Left lobe of liver (tissue), 2 donors: ENCODE measurements at regions not wholly inside any gene's neighbourhood (a gene's known extent, or its start where the extent isn't known, plus 50 kb on each side); places are given as distances from the start of the nearest gene placed in this dataset.
"Not testable (repeated sequence)": the region's sequence is repeated elsewhere in the genome, so short reads cannot be mapped to it uniquely, and the experiment has no call there.

Experiments
- ATAC-seq: fragments of 200-7000 bp; cut with Tn5 transposase; one replicate; pipeline ENCODE4 v1.9.1; 2020; ENCODE audit warnings: mild to moderate bottlenecking, moderate library complexity
- DNase-seq: peaks from one replicate; pipeline ENCODE4 v3.0.0-alpha.2; 2020; ENCODE audit warnings: low spot score
- donor health status: DM: no; HTN: no; CAD: no; lungs with moderate emphysema.
- donor health status: DM: no; HTN: yes; CAD: no.

DNA sequence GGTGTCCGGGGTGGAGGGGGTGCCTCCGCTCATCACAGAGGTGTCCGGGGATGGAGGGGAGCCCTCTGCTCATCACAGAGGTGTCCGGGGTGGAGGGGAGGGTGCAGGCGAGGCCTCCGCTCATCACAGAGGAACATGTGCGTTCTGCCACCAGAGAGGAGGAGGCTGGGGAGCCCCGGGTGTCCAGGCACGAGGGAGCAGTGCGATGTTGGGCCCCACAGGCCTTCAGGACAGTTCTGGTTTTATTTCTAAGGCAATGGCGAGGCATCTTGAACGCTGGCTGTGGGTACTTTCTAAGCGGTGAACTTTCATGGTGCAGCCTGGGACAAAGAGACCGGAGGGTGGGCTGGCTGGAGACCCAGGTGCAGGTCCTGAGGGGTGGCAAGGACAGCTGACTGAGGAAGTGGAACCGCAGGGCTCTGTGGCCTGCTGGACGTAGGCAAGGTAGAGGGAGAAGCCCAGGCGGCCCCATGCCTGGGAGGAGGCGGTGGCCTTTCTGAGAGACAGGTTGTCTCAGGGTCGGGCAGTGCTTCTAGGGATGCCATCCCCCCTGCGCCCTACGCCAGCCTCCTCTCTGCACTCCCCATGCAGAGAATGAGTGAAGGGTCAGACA, 196.6 kb upstream of the SALL3 start:
- ATAC-seq (no peak), DNase-seq (no peak)

DNA sequence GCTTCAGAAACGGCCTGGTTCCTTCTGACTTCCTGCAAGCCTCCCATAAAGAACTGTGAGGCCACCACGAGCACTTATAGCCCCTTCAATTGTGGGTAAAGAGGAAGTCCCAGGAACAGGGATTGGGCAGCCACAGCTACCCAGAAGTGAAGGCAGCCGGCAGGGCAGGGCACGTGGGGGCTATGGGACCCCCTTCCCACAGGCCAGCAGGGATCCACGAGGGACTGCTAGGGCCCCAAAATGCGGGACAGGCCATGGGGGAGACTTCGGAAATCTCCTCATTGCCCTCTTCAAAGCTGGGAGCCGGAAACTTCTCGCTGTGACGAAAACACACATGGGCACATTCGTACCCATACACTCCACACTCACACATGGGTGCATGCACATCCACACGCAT, 196.1 kb upstream of the SALL3 start:
- no peak for ATAC-seq

DNA sequence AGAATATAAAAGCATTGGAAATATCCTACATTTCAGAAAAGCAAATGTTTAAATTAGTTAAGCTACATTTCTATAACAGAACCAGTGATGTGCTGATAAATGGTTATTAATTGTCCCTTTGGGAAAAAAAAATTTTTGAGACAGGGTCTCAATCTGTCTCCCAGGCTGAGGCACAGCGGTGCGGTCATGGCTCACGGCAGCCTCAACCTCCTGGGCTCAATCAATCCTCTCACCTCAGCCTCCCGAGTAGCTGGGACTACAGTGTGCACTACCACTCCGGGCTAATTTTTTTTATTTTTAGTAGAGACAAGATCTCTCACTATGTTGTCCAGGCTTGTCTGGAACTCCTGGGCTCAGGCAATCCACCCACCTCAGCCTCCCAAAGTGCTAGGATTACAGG, 194.8 kb upstream of the SALL3 start:
- DNase-seq, result no peak
- ATAC-seq, result no peak

More for the DNA sequence above, 196.1 kb upstream of the SALL3 start:
- DNase-seq, result no peak

DNA sequence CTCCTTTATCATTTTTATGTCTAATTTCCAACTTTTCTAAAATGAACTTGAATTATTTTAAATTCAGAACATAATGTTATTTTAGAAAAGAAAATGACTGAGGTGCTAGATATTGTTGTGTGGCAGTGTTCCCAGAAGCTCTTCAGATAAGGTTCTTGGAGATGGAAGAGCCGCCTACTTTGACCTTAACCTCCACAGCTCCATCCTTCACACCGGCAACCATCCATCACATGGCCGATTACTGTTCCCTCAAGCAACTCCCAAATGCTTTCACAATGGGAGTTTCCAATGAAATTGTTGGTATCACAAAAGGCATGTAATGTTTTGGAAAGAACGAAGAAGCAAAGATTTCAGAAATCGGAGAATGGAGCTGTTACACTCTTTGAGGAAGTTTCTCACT, 193.9 kb upstream of the SALL3 start:
- DNase-seq, result no peak
- no peak for ATAC-seq

DNA sequence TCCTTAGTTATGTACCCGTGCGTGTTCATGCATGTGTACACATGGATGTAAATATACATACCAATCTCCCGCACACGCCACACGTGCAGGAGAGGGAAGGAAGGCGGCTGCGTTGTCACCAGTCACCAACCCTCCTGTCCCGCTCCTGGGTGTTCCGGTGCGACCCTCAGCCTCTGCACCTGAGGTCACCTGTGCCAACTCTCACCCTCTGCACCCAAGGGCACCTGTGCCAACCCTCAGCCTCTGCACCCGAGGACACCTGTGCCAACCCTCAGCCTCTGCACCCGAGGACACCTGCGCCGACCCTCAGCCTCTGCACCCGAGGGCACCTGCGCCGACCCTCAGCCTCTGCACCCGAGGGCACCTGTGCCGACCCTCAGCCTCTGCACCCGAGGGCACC, 192.8 kb upstream of the SALL3 start:
- ATAC-seq, result no peak
- no peak for DNase-seq

DNA sequence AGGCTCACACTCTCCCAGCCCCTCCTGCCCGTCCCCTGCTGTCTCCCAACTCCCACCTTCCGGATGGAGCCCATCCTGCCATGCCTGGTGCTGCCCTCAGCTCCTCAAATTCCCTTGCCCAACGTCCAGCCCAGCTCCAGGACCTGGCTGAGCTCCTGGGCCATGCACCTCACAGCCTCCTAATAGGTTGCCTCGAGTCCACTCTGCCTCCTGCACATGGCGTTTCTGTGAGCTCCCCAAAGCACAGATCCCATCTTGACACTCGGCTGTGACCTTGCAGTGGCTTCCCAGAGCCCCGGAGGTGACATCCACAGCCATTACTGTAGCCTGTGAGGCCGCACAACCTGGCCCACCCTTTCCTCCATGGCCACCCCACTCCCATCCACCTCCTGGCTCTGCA, 191.9 kb upstream of the SALL3 start:
- ATAC-seq (no peak), DNase-seq (no peak)

DNA sequence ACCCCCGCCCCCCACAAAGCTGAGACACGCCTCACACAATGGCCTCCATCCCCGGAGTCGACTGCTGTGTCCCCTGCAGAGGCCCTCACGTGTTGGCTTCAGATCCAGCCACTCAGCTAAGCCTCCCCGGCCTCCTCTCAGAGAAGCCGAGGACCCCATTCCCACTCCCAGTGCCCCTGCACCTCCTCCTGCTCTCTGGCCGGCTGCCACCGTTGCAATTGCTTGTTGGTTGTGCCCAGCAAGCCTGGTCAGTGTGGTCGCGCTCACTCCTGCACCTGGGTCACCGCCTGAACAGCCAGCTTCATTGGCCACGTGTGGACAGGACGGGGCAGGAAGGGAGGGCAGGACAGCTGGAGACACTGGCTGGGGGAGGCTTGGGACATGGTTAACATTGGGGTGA, 191.5 kb upstream of the SALL3 start:
- ATAC-seq (no peak), DNase-seq (no peak)

DNA sequence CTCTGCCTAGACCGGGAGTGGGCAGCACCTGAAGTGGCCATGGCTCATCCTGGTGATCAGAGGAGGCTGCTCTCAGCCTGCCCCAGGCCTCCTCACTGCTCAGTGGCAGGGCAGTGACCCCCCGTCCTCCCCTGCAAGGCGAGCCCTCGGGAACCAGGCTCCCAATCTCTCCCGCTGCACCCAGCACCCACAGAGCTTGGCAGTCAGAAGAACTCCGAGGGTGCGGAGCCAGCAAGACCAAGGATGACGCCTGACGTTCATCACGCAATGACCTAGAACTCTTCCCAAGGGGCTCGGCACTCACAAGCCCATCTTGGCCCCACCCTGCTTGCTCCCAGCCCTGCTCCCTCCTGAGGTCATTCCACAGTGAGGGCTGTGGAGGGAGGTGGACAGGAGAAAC, 189.8 kb upstream of the SALL3 start:
- DNase-seq (no peak), ATAC-seq (no peak)

DNA sequence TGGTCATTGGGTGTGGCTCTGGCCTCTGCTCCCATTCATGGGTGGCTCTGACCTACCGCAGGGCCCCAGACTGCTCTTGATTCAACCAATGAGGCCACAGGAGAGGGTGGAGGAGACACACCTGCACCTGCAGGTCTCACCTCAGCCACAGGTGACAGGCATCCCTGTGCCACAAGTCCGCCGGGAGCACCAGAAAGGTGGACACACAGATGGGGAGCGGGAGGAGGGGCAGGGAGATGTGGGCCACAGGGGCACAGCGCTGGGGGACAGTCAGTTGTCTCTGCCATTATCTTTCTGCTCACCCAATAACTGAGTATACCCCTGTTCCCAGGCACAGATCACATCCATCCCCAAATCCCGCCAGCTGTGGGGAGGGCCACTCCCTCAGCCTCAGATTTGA, 189.1 kb upstream of the SALL3 start:
- no peak for DNase-seq

DNA sequence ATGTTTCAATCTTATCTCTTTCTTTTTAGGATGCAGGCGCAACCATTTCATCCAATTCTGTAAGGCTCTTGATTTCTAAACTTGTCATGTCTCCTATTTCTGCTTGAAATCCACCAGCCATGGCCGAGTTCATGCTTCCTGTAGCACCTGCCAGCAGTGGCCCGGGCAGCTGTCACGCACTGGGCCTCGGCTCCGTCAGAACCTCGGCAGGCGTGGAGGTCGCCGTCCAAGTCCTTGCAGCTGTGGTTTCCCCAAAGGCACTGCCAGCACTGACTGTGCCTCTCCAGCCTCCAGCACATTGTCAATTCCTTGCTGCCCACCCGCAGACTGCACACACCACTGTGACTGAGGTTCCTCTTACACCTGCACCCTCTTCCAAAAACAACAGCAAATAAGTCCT, 188.7 kb upstream of the SALL3 start:
- DNase-seq (no peak), ATAC-seq (no peak)

More for the DNA sequence above, 189.1 kb upstream of the SALL3 start:
- no peak for ATAC-seq

DNA sequence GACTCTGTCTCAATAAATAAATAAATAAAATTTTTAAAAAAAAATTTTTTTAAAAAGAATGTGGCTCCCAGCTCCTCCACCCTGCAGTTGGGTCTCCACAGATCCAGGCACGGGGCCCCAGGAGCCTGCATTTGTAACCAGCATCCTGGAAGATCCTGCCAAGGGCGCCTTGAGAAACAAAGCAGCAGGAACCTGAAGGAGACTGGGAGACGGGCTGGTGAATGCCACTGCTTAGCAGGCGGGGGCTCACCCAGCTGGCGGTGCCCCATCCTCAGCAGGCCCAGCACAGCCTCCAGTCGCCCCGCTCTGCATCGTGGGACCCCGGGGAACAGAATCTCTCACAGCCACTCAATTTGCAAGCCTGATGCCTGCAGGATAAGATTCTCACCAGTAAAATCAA, 187.5 kb upstream of the SALL3 start:
- DNase-seq (no peak), ATAC-seq (no peak)

DNA sequence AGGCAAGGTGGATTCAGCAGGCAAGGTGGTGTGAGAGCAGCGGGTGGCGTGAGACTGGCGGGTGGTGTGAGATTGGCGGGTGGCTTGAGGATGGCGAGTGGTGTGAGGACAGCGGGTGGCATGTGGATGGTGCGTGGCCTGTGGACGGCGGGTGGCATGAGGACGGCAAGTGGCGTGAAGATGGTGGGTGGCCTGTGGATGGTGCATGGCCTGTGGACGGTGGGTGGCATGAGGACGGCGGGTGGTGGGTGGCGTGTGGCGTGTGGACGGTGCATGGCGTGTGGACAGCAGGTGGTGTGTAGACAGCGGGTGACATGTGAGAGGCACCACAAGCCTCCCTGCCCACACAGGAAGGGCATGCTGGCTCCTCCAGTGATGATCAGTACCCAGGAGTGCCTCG, 186.9 kb upstream of the SALL3 start:
- ATAC-seq, result no peak
- no peak for DNase-seq

DNA sequence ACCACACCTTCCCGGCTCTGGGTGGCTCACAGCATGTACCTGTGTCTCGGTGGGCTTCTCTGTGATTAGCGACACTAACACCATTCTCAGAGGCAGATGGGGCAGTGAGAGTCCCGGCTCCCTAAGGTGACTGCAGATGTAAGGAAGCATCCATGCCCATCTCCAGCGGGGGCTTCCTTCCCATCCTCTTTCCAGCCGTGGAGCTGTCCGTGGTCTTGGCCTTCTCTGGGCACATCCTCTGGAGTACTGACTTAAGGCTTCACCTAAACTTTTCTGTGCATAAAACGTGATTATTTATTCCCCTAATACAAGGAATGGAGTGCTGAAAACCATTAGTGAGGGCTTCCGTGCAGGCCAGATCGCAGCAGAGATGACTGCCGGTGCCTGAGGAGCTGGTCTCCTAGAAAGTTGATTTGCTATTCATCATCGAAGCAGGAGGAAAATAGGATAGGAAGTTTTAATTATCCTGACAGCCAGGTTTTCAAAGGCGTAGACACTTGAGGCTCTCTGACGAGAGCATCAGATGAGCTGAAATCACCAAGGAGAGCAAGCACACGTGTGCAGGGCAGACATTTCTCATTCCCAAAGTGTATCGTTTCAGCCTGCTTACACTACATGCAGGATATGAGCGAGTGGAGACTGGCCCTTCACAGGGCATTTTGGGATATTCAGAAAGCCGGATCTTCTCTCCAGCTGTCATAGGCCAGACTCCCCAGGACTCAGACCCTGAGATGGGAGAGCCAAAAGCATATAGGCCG, 186.1 kb upstream of the SALL3 start:
- no peak for ATAC-seq
- no peak for DNase-seq

DNA sequence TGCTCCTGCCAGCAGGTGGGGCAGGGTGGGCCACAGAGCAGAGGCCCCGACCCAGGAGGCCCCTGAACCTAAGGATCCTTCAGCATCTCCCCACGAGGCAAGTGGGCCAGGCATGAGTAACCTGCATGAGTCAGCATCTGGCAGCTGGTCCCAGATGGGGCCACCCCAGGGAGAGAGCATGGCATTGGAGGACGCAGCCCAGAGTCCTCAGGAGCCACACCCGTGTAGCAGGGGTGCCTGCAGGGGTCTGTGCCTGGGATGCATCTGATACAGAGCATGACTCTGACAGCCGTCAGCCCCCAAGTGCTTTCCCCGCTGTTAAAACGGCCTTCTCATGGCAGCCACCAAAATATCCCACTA, 185.6 kb upstream of the SALL3 start:
- DNase-seq, result no peak
- ATAC-seq, result no peak

DNA sequence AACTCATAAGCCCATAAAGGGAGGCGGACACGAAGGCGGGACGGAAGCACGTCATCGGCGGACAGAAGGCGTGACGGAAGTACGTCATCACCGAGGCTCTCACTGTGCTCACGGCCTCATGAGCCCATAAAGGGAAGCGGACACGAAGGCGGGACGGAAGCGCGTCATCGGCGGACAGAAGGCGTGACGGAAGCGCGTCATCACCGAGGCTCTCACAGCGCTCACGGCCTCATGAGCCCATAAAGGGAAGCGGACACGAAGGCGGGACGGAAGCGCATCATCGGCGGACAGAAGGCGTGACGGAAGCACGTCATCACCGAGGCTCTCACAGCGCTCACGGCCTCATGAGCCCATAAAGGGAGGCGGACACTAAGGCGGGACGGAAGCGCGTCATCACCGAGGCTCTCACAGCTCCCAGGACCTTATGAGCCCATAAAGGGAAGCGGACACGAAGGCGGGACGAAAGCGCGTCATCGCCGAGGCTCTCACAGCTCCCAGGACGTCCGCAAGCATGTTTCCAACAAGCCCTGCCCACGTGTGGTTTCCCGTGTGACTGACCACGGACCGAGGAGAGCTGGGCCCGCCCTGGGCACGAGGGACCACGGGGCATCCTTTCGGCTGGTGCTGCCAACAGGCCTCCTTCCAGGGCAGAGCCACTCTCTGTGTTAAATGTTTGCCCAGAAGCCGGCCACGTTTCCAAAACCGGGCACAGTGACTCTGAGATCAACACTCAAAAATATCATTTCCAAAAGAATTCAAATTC, 182.7 kb upstream of the SALL3 start:
- no peak for ATAC-seq
- no peak for DNase-seq

DNA sequence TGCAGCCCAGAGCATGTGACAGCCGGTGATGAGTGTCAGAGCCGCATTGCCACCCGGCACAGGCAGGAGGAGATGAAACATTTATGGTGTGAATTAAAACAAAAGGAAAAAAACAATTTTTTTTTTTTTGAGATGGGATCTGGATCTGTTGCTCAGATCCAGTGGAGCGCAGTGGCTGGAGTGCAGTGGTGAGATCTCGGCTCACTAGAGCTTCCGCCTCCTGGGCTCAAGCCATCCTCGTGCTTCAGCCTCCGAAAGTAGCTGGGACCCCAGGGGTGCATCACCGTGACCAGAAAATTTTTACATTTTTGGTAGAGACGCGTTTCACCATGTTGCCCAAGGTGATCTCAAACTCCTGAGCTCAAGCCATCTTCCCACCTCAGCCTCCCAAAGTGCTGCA, 182.1 kb upstream of the SALL3 start:
- ATAC-seq, result no peak
- DNase-seq, result no peak

DNA sequence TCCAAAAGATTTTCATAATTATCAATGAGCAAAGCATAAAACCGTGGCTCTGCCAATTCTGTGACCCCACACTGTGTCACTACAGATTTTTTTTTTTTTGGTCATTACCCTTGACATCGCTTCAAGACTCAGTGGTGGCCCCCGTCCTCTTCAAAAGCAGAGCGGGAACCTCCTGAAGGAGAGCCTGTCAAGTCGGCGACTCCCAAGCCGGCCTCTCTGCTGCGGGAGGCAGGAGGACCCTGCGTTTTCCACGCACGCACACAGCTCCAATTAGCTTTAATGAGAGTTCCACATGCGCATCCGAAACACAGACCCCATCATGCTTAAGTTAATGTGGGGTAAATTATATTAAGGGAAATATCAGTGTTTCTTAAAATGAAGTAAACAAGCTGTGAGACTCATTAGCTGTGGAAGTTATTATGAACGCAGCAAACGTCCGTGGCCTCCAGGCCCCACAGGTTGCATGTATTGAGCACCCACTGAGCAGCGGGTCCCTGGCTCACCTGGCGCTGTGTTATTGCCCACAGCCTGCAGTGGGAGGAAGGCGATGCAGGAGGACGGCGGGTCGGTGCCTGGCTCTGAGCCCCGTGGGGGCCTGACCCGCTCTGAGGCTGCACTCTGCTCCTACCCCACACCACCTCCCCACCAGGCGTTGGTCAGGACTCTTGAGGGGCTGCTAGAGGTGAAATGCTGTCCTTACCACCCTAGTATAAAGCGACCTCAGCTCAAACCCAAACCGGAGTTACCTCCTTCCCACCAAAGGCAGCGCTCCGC, 181.0 kb upstream of the SALL3 start:
- ATAC-seq (no peak), DNase-seq (no peak)

DNA sequence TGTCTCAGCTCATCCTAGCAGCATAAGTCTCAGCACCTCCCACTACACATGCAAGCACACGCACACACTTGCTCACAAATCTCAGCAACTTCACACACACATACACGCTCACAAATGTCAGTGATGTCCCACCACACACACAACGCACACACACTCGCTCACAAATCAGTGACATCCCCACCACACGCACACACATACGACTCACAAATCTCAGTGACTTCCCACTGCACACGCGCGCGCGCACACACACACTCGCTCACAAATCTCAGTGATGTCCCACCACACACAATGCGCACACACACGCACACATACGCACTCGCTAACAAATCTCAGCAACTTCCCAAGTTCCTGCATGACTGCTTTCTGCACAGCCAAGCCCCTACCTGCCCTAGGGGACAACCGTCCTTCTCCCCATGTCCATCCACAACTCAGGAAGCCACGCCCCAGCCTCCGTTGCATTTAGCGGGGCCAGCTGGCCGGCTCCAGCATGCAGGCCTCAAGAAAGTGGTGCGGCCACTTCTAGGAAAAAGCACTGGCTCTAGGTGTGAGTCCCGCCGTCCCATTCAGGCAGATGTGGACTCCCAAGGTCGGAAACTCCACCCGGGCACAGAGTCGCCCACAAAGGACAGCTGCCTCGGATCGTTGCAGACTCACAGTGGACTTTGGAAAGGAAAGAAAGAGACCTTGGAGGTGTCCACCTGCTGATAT, 180.1 kb upstream of the SALL3 start:
- DNase-seq (no peak), ATAC-seq (no peak)

DNA sequence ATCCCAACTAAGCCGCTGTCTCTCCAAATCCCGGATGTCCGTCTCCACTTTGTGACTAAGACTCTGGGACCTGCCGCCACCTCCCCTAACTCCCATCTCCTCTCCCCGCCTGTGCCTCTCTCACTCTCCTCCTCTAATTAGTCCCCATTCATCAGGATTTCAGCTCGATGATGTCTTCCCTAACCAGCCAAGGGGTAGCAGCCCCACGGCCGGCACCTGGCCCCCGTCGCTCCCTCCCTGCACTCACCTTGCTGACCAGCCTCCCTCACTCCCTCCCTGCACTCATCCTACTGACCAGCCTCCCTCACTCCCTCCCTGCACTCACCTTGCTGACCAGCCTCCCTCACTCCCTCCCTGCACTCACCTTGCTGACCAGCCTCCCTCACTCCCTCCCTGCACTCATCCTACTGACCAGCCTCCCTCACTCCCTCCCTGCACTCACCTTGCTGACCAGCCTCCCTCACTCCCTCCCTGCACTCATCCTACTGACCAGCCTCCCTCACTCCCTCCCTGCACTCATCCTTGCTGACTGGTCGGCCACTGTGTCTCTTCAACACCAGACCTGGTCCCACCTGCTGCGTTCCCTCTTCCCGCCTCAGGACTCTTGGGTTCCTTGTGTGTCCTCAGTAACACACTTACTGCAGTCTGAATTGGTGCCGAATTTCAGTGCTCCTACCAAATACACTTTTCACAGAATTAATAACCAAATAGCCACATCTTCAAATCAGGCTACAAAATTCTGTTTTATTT, 179.3 kb upstream of the SALL3 start:
- ATAC-seq, DNase-seq: not testable (repeated sequence)

DNA sequence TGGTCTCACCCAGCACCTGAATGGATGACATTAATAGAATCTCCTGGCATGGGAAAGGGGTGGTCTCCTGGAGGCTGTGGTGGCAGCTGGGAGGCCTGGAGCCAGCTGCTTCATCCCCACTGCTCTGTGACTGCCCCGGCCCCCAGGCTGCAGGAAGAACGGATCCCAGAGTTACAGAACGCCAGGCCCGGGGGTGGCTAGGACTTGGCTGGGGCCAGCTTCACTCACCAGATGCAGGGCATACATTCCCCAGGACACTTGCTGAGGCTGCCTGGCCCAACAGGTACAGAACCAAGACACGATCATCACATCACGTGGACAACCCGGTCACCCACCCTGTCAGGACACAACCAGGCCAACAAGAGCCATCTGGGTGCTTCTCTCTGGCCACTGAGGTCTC, 178.6 kb upstream of the SALL3 start:
- ATAC-seq, result no peak
- no peak for DNase-seq
